ENCODE measurements at regions not wholly inside any gene's neighbourhood (a gene's known extent, or its start where the extent isn't known, plus 50 kb on each side); places are given as distances from the start of the nearest gene placed in this dataset.

DNA sequence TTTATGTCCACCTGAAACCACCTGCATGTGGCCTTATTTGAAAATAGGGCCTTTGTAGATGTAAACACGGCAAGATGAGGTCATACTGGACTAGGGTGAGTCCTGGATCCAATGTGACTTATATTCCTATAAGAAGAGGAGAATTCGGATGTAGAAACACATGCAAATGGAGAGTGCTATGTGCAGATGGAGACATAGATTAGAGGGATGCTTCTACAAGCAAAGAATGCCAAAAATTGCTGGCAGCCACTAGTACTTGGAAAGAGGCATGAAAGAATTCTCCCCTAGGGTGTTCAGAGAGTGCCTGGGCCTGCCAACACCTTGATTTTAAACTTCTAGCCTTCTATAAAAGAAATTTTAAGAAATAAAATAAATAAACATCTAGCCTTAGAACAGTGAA is 226.1 kb downstream of the RFC3 start:
- H3K4me3 ChIP-seq (ENCODE audit: low read depth, low read length) = no peak overlapping the region
- H3K36me3 ChIP-seq (ENCODE audit: control insufficient read depth, insufficient read depth, low read length) = no peaks in the 10 kb centered on the region
- TF ChIP-seq, protein P1, sequence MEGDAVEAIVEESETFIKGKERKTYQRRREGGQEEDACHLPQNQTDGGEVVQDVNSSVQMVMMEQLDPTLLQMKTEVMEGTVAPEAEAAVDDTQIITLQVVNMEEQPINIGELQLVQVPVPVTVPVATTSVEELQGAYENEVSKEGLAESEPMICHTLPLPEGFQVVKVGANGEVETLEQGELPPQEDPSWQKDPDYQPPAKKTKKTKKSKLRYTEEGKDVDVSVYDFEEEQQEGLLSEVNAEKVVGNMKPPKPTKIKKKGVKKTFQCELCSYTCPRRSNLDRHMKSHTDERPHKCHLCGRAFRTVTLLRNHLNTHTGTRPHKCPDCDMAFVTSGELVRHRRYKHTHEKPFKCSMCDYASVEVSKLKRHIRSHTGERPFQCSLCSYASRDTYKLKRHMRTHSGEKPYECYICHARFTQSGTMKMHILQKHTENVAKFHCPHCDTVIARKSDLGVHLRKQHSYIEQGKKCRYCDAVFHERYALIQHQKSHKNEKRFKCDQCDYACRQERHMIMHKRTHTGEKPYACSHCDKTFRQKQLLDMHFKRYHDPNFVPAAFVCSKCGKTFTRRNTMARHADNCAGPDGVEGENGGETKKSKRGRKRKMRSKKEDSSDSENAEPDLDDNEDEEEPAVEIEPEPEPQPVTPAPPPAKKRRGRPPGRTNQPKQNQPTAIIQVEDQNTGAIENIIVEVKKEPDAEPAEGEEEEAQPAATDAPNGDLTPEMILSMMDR (IDR thresholded peaks at IDR 0.05; ENCODE audit: insufficient read depth, low read length, poor library complexity, severe bottlenecking) = no peak
- H3K27me3 ChIP-seq (ENCODE audit: control insufficient read depth, insufficient read depth, low read length) = no peaks in the 10 kb centered on the region
- no peak for DNase-seq (ENCODE audit: low read depth)

DNA sequence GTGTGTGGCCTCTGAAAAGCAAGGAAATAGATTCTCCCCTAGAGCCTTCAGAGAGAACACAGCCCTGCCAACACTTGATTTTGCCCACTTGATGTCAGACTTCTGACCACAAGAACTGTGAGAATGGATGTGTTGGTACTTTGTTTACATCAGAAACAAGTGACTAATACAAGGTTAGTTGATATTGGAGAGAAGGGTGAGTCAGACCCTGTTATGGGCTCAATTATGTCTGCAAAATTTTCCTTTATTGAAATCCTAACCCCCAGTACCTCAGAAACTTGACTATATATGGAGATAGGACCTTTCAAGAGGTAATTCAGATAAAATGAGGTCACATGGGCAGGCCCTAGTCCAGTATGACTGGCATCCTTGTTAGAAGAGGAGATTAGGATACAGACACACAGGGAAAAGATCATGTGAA is 226.7 kb downstream of the RFC3 start:
- DNase-seq (ENCODE audit: low read depth) = peak; percentile 44
- no peaks in the 10 kb centered on the region for H3K36me3 ChIP-seq (ENCODE audit: control insufficient read depth, insufficient read depth, low read length)
- no peak overlapping the region for H3K4me3 ChIP-seq (ENCODE audit: low read depth, low read length)
- H3K27me3 ChIP-seq (ENCODE audit: control insufficient read depth, insufficient read depth, low read length) = no peaks in the 10 kb centered on the region
- TF ChIP-seq, protein P1 (IDR thresholded peaks at IDR 0.05; ENCODE audit: insufficient read depth, low read length, poor library complexity, severe bottlenecking) = no peak

DNA sequence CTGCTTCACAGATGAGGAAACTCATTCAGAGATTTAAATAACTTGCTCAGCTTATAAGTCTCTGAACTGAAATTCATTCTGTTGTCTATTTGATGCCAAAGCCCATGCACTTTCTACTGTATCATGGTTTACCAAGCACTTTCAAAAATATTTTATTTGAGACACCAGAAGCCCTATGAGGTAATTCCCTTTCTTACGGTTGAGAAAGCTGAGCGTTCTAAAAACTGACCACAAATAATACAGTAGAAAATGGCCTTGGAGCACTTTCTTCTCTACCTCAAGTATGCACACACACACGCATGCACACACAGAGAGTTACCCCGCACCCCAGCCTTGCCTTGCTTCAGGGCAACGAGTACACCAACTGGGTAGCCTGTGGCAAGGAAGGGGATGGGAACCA is 228.5 kb downstream of the RFC3 start:
- H3K4me3 ChIP-seq (ENCODE audit: low read depth, low read length) = no peak overlapping the region
- no peak for DNase-seq (ENCODE audit: low read depth)
- TF ChIP-seq, protein P1 (IDR thresholded peaks at IDR 0.05; ENCODE audit: insufficient read depth, low read length, poor library complexity, severe bottlenecking) = no peak
- no peaks in the 10 kb centered on the region for H3K36me3 ChIP-seq (ENCODE audit: control insufficient read depth, insufficient read depth, low read length)
- H3K27me3 ChIP-seq (ENCODE audit: control insufficient read depth, insufficient read depth, low read length) = no peaks in the 10 kb centered on the region

DNA sequence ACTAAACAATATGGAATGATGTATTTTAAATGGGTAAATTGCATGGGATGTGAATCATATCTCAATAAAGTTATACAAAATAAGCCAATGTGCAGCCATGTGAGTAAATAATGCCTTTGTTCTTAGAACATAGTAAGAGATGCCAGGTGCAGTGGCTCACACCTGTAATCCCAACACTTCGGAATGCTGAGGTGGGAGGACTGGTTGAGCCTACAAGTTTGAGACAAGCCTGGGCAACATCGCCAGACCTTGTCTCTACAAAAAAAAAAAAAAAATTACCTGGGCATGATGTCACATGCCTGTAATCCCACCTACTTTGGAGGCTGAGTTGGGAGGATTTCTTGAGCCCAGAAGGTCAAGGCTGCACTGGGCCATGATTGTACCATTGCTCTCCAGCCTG is 230.7 kb downstream of the RFC3 start:
- Histone ChIP-seq H3K36me3 (ENCODE audit: control insufficient read depth, insufficient read depth, low read length) (no peaks in the 10 kb centered on the region), H3K27me3 (ENCODE audit: control insufficient read depth, insufficient read depth, low read length) (no peaks in the 10 kb centered on the region), H3K4me3 (ENCODE audit: low read depth, low read length) (no peak overlapping the region)
- TF ChIP-seq, protein P1 (IDR thresholded peaks at IDR 0.05; ENCODE audit: insufficient read depth, low read length, poor library complexity, severe bottlenecking) = no peak
- no peak for DNase-seq (ENCODE audit: low read depth)

DNA sequence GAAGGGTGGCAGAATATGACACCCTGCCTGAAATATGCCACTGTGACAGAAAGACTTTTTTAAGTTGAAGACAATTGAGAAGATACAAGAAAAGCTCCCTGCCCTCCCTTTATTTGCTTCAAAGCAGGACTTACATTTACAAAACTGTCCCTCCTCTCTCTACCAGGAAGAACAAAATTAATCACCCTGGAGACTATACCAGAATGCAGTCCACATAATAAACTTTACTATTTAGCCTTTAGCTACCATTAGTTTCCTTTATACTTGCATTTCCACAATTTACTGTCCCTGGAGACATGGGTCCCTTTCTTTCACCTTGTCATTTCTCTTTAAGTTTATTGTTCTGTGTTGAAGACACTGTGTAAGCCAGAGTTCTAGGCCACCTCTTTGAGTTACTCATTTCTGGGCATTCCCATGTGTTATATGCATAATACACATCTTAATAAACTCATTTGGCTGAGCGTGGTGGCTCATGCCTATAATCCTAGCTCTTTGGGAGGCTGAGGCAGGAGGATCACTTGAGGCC is 238.8 kb downstream of the RFC3 start:
- Histone ChIP-seq H3K27me3 (ENCODE audit: control insufficient read depth, insufficient read depth, low read length) (no peaks in the 10 kb centered on the region), H3K4me3 (ENCODE audit: low read depth, low read length) (no peak overlapping the region), H3K36me3 (ENCODE audit: control insufficient read depth, insufficient read depth, low read length) (no peaks in the 10 kb centered on the region)
- no peak for DNase-seq (ENCODE audit: low read depth)
- TF ChIP-seq, protein P1 (IDR thresholded peaks at IDR 0.05; ENCODE audit: insufficient read depth, low read length, poor library complexity, severe bottlenecking) = no peak

DNA sequence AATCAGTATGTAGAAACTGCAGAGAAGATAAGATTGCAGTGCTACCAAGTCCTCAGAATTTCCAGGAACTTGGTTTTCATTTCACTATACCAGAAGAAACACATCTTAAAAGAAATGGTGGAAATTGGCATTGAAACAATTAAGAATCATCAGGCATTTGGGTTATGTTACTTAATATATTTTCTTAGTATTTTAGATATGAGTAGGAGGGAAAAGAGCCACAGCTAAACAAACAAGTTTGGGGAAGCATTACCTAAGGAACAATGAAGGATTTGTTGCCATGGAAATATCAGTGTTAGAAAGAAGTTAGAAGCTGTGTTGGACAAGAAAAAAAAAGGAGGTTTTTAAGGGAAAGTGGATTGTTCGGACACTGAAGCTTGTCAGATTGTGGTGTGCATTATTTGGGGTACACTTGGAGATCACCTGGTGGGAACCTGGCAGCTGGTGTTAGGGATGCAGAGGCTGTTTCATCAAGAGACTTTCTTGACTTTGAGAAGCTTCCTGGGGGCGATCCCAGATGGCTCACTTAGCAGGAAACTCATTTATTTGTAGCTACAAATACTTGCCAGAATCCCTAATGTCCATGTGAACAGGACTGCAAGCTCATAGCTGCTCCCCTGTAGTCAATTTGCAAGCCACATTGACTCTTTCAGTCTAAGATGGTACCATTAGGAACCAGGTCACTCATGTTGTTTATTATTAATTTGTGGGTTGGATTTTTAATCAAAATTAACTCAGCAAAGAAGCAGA is 246.7 kb downstream of the RFC3 start:
- no peaks in the 10 kb centered on the region for H3K27me3 ChIP-seq (ENCODE audit: control insufficient read depth, insufficient read depth, low read length)
- TF ChIP-seq, protein P1 (IDR thresholded peaks at IDR 0.05; ENCODE audit: insufficient read depth, low read length, poor library complexity, severe bottlenecking) = no peak
- H3K36me3 ChIP-seq (ENCODE audit: control insufficient read depth, insufficient read depth, low read length) = no peaks in the 10 kb centered on the region
- DNase-seq (ENCODE audit: low read depth) = no peak
- H3K4me3 ChIP-seq (ENCODE audit: low read depth, low read length) = no peak overlapping the region

Measured in kidney epithelial cell (primary cell).